Activated T-helper 9 cell treated with anti-CD3 and anti-CD28 coated beads, Interleukin-2, amount 50 U/mL, for 16 hours (primary cell): ENCODE measurements at regions not wholly inside any gene's neighbourhood (a gene's known extent, or its start where the extent isn't known, plus 50 kb on each side); places are given as distances from the start of the nearest gene placed in this dataset.
"Not testable (repeated sequence)": the region's sequence is repeated elsewhere in the genome, so short reads cannot be mapped to it uniquely, and the experiment has no call there.

Source experiments
- DNase-seq: peaks from one replicate; pipeline ENCODE4 v3.0.0-alpha.2; 2020; ENCODE audit warnings: low read depth

GRCh38 chr17:71550675-71551074 is 570.1 kb upstream of the SOX9 start:
- no peak for DNase-seq

DNA sequence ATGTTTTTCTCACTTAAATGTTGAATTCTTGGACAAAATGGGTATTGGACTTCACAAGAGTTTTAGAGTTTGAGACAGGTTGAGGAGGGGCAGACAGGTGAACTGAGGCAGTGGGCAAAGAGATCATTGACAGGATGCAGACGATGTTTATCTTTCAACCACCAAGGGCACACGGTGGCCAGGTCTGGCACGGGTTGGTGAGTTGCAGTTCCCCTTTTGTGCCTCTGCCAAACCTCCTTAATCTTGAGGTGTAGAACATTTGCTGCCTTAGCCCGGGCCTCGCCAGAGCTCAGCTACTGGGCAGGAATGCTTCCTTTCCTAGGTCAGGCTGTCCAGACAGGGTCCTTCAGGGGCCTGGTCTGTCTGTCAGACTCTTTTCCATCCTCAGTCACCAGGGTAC is 567.4 kb upstream of the SOX9 start:
- no peak for DNase-seq

DNA sequence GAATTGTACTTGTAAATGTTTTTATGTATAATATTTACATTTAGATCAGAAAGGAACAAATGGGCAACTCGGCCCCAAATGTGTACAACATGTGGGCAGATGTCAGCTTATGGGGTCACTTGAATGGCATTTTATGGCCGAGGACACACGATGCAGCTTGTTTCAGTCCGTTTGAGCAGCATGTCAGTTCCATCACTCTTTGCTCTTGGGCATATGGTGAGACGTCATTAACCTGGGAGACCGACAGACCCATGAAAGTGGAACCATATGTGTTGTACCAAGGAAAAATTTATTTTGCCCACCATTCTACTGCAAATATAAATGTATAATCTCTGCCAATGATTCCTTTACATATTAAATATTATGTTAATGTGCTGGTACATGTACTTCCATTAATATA is 561.9 kb upstream of the SOX9 start:
- DNase-seq: no peak

GRCh38 chr17:71572343-71572742 is 548.5 kb upstream of the SOX9 start:
- DNase-seq: no peak

GRCh38 chr17:71578446-71578845 is 542.4 kb upstream of the SOX9 start:
- DNase-seq: no peak

DNA sequence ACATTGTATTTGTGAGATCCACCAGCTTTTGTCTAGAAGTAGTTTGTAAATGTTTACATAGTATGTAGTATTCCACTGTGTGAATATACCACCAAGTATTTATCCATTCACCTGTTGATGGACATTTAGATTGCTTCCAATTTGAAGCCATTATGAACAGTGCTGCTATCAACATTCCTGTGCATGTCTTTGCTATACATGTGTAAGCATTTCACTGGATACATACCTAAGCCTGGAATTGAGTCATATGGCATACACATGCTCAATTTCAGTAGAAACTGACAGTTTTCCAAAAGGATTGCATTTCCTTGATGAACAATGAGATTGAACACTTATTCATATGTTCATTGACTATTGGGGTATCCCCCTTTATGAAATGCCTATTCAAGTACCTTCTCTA is 540.6 kb upstream of the SOX9 start:
- no peak for DNase-seq

DNA sequence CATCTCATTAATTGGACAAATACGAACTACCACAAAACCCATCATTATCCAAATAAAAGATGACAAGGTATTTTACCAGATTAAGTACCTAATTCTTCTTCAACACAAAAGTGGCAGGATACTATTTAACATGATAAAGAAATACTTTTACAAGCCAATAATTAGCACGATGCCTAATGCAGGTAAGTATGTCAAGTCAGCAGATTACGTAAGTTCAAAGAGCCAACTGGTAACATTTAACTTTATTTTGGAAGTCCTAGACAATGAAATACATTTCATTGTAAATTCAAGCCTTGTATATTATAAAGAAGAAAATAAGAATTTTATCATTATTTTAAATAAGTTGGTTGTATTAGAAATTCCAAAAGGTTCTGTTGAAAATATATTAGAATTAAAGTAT is 535.3 kb upstream of the SOX9 start:
- DNase-seq: no peak

- no peak for DNase-seq
Measured at GRCh38 chr17:71592431-71592830, 528.4 kb upstream of the SOX9 start.

DNA sequence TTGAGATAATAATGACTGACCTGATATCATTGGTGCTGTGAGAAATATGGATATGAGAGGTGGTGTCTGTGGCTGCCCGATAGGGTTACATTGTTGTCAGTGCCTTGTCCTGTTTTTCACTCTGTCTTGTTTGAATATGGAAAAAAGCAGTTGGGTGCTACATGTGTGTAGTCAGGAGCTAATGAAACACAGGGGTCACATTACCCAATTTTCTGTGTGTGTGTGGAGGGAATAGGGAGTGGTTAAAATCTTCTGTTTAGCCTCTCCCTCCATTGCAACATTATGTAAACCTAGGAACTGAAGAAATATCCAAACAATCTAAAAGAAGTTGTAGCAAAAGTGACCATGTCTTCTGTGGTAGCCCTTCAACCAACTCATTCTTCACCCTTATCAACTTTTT is 527.7 kb upstream of the SOX9 start:
- no peak for DNase-seq

- DNase-seq: not testable (repeated sequence)
Measured at GRCh38 chr17:71599583-71599982, 521.2 kb upstream of the SOX9 start.

DNA sequence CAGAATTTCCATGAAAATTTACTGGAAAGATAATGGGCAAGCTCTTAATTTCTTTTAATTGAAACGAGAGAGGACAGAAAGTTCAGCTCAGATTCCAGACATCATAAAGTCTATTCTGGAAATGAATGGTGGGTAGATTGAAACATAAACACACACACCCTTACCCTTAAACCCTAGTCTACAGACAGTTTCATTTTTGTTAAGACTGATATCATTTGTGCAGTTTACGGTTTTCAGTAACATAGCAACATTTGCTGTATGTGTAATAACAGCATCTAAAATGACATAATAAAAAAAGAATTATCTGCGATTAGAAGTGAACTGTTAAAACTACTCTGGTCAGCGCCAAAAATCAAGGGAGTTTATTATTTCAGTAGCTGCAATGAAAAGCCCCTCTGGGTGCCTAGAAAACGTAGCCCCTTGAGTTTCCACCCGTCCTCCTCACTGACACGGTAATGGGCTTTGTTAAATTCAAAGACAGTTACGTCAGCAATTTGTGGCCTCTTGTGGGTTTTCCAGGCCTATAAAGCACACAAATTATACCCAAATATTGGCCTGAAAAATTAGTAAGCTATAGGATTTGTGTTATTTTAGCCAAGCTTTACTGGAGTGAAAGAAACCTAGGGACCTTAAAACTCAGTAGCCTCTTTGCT is 520.6 kb upstream of the SOX9 start:
- no peak for DNase-seq

DNA sequence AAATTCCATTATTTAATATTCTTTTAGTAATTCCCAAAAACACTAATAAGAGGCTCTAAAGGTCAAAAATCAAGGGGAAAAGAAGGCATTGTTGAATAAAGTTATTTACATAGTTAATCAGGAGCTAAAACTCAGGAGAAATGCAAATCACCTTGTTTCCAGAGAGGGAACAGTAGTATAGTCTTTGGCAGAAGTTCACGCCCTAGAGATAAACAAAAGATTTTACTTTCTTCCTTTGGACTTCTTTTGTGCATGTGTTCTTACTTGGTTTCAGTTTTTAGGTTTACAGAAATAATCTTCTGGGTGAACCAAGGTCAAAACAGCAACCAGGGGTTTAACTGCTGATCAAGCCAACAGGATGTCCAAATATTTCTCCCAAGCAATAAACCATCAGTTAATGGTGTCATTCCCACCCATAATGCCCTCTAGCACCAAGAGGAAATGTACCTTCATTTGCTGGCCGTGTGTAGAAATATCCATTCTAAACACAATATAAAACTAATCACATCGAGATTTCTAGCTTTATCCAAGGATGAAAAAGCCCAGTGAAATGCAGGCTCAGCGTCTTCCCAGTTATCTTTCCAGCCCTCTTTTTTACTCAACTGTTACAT is 518.8 kb upstream of the SOX9 start:
- no peak for DNase-seq

DNA sequence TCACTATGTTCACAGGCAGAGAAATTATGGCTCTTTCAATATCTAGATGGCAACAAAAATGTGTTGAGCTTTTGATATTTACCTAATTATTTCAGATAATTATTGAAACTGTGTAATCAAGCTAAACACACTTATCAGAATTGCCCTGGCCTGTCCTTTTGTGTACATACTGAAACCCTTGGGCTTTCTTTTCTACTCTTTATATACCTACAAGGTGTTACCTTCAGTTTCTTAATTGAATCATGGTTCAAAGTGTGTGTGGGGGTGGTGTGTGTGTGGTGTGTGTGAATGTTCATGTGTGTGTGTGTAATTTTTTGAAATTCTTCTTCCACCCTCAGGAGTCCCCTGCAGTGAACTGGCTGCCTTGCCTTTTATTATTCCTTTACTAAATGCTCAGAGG is 506.8 kb upstream of the SOX9 start:
- DNase-seq: no peak

- no peak for DNase-seq
Measured at GRCh38 chr17:71615820-71616219, 505.0 kb upstream of the SOX9 start.

GRCh38 chr17:71617767-71618166 is 503.1 kb upstream of the SOX9 start:
- not testable (repeated sequence) for DNase-seq

DNA sequence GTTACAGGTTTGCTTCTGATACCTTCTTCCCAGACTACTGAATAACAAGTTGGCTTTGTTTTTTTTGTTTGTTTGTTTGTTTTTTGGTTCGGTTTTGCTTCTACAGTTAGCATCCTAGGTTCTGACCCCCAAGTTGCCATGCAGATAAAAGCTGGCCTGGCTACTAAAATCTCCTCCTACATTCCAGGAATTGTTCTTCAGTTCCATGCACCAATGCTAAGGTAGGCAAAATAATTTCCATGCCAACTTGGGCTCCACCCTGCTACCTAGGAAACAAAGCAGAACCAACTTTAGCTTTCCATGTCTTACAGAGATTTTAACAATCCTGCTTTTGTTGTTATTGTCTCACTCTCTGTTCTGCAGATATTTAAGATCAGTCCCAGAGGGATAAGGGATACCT is 495.5 kb upstream of the SOX9 start:
- no peak for DNase-seq

GRCh38 chr17:71628306-71628705 is 492.5 kb upstream of the SOX9 start:
- no peak for DNase-seq

DNA sequence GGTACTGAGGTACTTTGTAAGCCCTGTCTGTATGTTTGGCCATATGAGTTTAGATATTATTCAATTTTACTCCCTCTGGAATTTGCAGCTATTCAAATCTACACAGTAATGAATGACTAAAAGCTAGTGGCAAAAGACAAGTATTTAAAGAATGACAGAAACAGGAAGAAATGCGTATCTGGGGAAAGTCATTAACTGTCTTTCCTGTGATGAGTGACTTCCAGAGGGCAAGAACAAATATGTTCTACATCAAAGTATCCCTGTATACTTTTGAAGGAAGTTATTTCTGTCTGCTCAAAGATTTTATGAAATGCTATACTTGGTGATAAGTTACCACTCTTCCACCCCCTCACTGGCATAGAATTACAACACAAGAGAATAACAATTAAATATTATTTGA is 489.3 kb upstream of the SOX9 start:
- DNase-seq: no peak

- DNase-seq: no peak
Measured at GRCh38 chr17:71632328-71632727, 488.5 kb upstream of the SOX9 start.

DNA sequence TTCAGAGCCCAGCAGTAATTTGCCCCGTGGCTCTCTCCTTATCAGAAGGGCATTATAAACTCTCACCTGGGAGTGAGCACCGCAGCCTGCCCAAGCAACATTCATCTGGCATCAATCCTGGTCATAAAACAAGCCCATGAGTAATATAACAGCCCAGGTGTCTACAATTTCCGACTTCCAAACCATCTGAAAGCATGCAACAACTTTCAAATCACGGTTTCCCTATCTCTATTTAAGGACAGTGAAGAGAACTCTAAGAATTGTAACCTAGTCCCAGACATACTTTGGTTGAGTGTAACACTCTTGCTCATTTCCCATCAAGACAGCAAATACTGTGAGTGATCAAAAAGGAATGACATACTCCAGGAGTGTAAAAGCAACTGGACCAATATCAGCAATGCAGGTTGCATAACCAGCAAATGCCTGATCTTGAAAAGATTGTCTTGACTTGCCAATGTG is 487.4 kb upstream of the SOX9 start:
- DNase-seq: no peak

DNA sequence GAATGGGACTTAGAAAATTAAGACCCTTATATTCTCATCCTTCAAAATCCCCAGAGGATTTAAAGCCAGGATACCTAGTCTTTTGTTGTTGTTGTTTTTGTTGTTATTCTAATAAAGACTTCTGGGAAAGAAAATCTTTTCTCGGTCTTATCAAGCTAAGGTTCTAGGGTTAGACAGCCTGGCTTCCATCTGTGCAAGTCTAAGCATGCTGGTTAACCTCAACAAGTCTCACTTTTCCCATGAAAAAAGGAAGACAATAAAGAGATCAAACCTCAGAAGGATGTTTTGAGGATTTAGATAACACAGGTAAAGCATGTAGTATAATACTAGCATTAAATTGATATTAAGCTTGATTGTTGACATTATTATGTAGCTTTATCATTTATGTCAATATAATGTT is 486.4 kb upstream of the SOX9 start:
- DNase-seq: no peak

DNA sequence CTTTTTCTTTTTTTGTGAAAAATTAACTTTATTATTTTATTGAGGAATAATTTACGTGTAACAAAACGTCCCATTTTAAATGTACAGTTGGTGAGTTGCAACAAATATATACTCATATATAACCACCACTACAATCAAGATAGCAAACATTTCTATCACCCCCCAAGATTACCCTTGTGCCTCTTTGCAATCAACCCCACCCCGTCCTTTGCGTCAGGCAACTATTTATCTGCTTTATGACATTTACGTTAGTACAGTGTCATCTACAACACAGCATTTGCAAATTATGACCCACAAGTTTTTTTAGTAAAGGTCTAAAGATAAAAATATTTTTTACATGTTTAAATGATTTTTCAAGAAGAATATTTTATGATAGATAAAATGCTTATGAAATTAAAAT is 485.6 kb upstream of the SOX9 start:
- no peak for DNase-seq

- DNase-seq: no peak
Measured at GRCh38 chr17:71636644-71637043, 484.2 kb upstream of the SOX9 start.

DNA sequence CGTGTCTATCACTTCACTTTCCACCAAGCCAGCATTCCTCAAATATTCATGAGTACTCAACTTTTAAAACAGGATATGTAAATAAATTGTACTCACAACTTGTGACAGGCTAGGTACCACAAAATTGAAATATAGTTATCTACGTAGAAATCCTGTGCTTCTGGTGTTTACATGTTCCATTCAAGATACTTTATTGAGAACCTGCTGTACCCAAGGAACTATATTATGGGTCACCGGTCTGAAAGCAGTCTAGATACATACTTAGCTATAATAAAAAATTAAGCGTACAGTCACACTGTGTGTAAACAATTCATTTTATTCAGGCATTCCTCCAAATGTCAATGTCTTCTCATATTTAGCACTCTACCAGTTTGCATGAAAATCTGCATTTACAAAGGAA is 482.2 kb upstream of the SOX9 start:
- no peak for DNase-seq
